HG02852 (cell line): ENCODE measurements at regions not wholly inside any gene's neighbourhood (a gene's known extent, or its start where the extent isn't known, plus 50 kb on each side); places are given as distances from the start of the nearest gene placed in this dataset.

Source experiments
- ATAC-seq: cut with Tn5 transposase; IDR thresholded peaks from one replicate; pipeline ENCODE4 v1.9.1; 2021; ENCODE audit warnings: mild to moderate bottlenecking, moderate library complexity; ENCODE audit not compliant: unreplicated experiment

DNA sequence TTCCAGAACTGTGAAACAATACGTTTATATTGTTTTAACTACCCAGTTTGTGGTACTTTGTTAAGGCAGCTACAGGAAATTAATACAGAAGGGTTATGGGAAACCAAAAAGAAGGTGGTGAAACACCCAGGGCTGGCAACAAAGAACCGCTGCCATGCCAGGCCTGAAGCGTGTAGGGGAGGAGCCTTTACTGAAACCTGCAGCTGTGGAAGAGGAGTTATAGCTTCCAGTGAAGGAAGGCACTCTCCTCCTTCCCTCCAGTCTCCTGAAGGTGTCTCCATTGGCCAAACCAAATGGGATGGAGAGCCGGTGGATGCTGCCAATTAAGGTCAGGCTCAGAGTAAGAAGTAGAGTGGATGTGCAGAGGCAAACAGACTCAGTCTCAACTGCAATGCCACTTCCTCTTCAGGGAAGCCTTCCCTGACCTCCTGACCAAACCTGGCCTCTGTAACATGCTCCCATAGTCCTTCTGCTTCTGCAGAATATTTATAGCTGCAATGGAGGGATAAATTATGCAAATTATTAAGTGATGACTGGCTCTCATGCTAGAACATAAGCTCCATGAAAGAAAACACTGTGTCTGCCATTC lies 168.3 kb downstream of the DAD1 start:
- ATAC-seq = no peak

GRCh38 chr14:22419620-22420019 lies 169.4 kb downstream of the DAD1 start:
- no peak for ATAC-seq

GRCh38 chr14:22418631-22419030 lies 170.4 kb downstream of the DAD1 start:
- peak; percentile 43 for ATAC-seq

- ATAC-seq = no peak
These were observed 171.1 kb downstream of the DAD1 start for GRCh38 chr14:22417914-22418313.

DNA sequence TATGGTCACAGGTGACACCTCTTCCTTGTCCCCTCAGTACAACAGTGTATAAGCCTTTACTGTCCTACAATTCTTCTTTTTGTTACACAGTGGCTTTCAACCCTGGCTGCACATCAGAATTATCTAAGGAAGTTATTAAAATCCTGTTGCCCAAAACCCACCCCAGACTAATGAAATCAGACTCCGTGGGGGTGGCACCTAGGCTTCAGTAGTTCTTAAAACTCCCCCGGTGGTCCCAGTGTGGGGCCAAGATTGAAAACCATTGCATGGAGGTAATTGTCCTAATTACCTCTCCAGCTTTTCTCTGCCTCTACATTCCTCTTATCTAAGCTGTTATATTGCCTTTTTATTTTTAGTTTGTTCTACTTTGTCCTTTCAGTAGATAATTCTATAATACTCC lies 172.8 kb downstream of the DAD1 start:
- no peak for ATAC-seq

DNA sequence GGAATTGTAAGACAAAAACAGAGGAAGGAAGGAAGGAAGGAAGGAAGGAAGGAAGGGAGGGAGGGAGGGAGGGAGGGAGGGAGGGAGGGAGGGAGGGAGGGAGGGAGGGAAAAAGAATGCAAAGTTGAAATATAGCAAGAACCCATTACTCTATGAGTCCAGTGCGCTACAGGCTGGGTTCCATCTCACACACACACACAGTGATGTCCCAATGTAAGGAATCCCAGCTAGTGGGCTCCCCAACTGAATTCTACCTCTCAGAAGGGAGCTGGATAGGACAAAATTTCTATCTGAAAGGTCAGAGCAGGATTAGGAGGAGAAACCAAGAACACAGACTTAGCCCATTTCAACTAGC lies 173.4 kb downstream of the DAD1 start:
- no peak for ATAC-seq

- no peak for ATAC-seq
These were observed 174.0 kb downstream of the DAD1 start for GRCh38 chr14:22414876-22415604.

- no peak for ATAC-seq
These were observed 176.1 kb downstream of the DAD1 start for GRCh38 chr14:22412926-22413411.

DNA sequence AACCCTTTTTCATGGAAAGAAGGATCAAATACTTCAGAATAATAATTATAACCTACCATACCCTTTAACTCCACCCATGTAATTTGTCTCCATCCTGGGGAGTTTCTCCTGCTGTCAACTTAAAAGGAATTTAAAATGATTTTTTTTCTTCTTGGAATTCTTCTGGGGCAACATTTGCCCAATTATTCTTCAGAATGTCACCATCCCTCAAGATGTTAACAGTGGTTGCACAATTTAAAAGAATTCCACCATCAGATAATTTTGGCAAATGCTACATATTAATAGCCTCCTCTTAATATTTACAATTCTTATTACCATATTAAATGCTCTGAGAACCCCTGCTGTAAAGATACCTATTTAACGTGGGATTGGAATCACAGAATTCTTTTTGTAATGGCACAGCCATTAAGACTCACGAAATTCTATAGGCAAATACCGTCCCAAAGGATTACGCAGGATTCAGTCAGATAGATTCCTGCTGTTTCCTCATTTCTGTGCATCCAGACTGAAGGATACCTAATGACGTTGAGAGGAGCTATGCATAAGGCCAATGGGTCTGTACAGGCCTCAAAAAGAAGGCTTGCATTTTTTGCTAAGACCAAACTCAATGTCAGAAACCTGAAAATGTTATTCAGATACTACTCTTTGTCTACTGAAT lies 177.5 kb downstream of the DAD1 start:
- ATAC-seq = no peak

GRCh38 chr14:22410497-22410896 lies 178.5 kb downstream of the DAD1 start:
- ATAC-seq = no peak

DNA sequence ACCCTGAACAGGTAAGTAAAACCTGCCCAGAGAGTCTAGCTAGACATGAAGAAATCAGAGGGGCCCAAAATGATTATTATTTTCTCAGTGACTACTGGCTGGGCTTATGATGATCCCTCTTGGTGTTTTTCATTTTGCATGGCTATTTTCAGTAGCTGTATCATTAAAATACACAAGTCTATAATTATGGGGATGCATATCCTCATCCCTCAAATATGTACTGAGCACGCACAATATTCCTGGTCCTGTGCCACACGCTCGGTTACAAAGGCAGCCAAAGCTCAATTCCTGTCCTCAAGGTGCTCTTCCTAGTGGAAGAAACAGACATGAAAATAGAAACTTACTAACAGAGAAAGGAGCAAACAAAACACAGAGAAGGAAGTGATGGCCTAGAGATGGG lies 180.0 kb downstream of the DAD1 start:
- no peak for ATAC-seq

- no peak for ATAC-seq
These were observed 180.5 kb downstream of the DAD1 start for GRCh38 chr14:22408547-22408946.

DNA sequence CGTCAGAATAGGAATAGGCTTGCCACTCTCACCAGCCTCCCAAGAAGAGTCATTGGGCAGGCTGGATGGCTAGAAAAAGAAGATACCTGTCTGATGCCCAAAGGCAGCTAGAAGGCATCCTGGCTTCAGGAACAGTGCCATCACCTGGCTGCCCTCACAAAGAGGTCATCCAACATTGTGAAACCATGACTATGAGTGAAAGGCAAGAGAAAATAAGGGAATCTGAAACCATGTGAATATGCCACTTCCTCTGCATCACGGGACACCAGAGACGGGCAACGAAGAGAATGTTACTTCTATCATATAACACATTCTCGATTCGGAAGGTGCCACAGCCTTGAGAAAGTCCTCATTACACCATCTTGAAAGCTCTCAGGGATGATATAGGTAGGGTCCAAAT lies 182.0 kb downstream of the DAD1 start:
- no peak for ATAC-seq

DNA sequence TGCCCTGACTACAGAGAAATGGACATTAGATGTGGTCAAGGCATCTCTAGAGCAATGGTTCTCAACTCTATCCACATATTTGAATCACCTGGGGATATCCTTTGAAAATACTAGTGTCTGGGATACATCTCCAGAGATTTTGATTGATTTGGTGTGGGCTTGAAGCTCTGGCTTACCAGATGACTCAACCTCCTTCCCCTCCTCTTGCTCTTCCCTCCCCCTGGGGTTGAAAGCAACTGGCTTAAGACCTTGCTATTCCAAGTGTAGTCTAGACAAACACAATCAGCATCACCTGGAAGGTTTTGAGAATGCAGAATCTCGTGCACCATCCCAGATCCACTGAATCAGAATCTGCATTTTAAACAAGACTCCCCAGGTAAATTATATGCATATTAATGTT lies 183.8 kb downstream of the DAD1 start:
- ATAC-seq = no peak

GRCh38 chr14:22403296-22403695 lies 185.7 kb downstream of the DAD1 start:
- no peak for ATAC-seq

GRCh38 chr14:22400655-22401259 lies 188.3 kb downstream of the DAD1 start:
- no peak for ATAC-seq

DNA sequence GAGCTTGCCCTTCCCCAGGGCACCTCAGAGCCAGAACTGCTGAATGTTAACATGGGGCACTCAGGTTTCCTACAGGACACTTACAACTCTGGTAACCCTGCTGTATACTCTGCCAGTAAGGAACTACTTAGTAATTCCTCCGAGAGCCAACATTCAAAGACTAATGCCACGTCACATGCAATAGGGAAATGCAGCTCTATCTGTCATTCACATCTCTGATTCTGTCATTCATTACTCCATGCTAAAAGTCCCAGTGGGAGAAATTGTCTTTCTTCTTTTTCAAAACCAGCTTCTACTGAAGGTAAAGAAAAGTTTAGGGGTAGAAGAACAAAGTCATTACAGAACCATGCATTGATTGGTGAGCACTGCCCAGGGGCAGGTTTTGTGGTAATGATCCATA lies 189.2 kb downstream of the DAD1 start:
- no peak for ATAC-seq

DNA sequence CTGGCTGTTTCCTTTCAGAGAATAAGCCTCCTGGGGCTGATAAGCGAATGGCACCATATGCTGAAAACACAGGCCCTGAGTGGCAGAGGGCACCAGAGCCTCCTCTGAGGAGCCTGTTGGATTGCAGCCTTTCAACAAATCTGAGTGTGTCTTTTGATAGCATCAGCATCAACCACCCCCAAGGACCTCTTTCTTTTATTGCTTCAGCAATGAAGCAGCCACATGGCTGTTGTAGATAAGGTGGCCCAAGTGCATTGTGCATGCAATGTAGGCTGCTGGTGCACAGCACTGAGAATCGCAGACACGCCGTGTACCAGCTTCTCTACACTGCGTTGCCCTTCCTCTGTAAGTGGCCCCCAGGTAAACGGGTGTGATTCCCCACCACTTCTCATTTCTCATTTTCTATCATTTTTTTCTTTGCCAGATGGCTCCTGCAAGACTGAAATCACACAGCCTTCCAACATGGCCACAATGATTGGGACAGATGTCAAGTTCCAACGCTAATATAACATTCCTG lies 191.7 kb downstream of the DAD1 start:
- ATAC-seq = no peak

GRCh38 chr14:22395803-22396202 lies 193.2 kb downstream of the DAD1 start:
- ATAC-seq = no peak

DNA sequence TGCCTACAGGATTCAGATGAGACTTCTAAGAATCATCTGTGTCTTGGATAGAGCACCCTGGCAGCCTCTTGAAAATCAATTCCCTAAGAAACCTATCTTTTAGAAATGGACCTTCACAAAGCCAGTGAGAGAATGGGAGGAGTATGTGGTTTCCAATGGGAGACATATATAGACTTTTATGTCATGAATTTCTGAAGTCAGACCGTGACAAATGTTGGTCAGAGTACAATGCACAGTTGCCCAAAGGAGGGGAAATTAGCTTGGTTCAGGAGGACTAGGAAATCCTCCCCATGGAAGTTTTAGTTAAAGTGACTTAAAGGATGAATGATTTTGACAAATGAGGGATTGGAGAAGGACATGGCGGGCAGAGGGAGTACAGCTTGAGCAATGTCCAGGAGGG lies 194.4 kb downstream of the DAD1 start:
- ATAC-seq = no peak

- ATAC-seq = no peak
These were observed 195.2 kb downstream of the DAD1 start for GRCh38 chr14:22393796-22394195.
